GM18868 (cell line): ENCODE measurements at regions not wholly inside any gene's neighbourhood (a gene's known extent, or its start where the extent isn't known, plus 50 kb on each side); places are given as distances from the start of the nearest gene placed in this dataset.
"Not testable (repeated sequence)": the region's sequence is repeated elsewhere in the genome, so short reads cannot be mapped to it uniquely, and the experiment has no call there.

Source experiments
- ATAC-seq: cut with Tn5 transposase; IDR thresholded peaks from one replicate; pipeline ENCODE4 v1.9.1; 2021; ENCODE audit warnings: mild to moderate bottlenecking, moderate library complexity; ENCODE audit not compliant: unreplicated experiment

GRCh38 chrX:79511799-79512198 is 144.7 kb upstream of the ITM2A start:
- ATAC-seq: no peak

GRCh38 chrX:79506001-79506400 is 138.9 kb upstream of the ITM2A start:
- ATAC-seq: no peak

GRCh38 chrX:79482686-79483085 is 115.6 kb upstream of the ITM2A start:
- no peak for ATAC-seq

GRCh38 chrX:79477691-79478090 is 110.6 kb upstream of the ITM2A start:
- no peak for ATAC-seq

- ATAC-seq: no peak
Measured at GRCh38 chrX:79466636-79467035, 99.5 kb upstream of the ITM2A start.

GRCh38 chrX:79462458-79462857 is 95.3 kb upstream of the ITM2A start:
- no peak for ATAC-seq

GRCh38 chrX:79456593-79456992 is 89.5 kb upstream of the ITM2A start:
- not testable (repeated sequence) for ATAC-seq

- no peak for ATAC-seq
Measured at GRCh38 chrX:79452881-79453280, 85.7 kb upstream of the ITM2A start.

GRCh38 chrX:79444694-79445210 is 77.6 kb upstream of the ITM2A start:
- ATAC-seq: no peak

GRCh38 chrX:79443121-79443520 is 76.0 kb upstream of the ITM2A start:
- ATAC-seq: no peak

- no peak for ATAC-seq
Measured at GRCh38 chrX:79440336-79440735, 73.2 kb upstream of the ITM2A start.
